HFF-Myc (cell line): ENCODE measurements at regions not wholly inside any gene's neighbourhood (a gene's known extent, or its start where the extent isn't known, plus 50 kb on each side); places are given as distances from the start of the nearest gene placed in this dataset.

ENCODE experiments used
- DNase-seq: peaks from one replicate; pipeline ENCODE4 v3.0.0-alpha.2; 2011; ENCODE audit warnings: low read depth; ENCODE audit errors: extremely low read depth
- H3K4me3 ChIP-seq: replicated peaks from 2 replicates; pipeline ENCODE4 v1.5.1; 2011; ENCODE audit warnings: low read depth, mild to moderate bottlenecking, control low read depth, low read length
- CTCF ChIP-seq: IDR thresholded peaks from 2 replicates; pipeline ENCODE4 v1.5.1; 2012; ENCODE audit warnings: mild to moderate bottlenecking, low read depth, low read length, control low read depth; ENCODE audit errors: missing control alignments

- DNase-seq = no peak
- no peak overlapping the region for H3K4me3 ChIP-seq
These were observed 64.6 kb upstream of the ZFR start for GRCh38 chr5:32508806-32509805.

DNA sequence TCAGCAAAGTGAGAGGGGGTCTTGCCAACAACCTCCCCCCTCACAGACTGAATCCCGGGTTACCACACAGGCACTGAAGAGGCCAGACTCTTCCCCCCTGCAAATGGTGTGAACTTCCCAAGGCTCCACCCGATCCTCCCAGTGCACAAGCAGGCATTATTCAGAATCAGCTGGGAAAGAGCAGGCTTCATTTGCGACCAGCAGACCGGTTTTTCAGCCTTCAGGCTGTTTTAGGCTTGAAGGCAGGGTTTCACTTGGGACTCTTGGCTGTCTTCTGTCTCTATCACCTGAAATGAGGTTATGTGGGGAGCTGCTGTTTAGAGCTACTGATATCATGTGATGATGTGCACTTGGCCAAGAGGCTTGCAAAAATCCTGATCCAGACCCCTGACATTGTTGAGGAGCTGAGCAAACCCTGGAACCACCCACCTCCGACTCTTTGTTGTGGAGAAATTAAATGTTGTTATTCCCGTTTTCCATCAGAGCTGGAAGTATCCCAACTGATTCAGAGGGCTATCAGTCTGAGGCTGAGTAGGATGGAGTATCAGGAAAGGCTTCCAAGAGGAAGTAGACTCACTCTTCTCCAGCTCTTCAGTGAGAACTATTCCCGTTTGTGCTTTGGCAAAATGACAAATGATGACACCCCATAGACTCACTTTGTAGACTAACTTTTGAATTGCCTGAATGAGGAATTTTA lies 63.3 kb upstream of the ZFR start:
- no peak for TF ChIP-seq CTCF
- H3K4me3 ChIP-seq = no peak overlapping the region
- DNase-seq = peak; percentile 76

More at GRCh38 chr5:32508806-32509805, 64.6 kb upstream of the ZFR start:
- no peak for TF ChIP-seq CTCF

DNA sequence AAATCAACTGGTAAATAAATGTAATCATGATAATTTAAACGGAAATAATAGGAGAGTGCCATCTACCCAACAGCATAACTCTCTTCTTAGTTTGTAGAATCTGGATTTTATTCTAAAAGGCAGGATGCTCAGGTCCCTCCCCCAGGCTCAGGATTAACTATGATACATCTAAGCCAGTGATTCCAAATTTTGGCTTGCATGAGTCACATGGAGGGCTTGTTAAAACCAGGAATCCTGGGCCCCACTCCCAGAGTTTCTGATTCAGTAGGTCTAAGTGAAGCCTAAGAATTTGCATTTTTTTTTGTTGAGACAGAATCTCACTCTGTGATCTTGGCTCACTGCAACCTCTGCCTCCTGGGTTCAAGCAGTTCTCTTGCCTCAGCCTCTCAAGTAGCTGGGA lies 62.3 kb upstream of the ZFR start:
- no peak overlapping the region for H3K4me3 ChIP-seq
- DNase-seq = peak; percentile 65
- no peak for TF ChIP-seq CTCF

DNA sequence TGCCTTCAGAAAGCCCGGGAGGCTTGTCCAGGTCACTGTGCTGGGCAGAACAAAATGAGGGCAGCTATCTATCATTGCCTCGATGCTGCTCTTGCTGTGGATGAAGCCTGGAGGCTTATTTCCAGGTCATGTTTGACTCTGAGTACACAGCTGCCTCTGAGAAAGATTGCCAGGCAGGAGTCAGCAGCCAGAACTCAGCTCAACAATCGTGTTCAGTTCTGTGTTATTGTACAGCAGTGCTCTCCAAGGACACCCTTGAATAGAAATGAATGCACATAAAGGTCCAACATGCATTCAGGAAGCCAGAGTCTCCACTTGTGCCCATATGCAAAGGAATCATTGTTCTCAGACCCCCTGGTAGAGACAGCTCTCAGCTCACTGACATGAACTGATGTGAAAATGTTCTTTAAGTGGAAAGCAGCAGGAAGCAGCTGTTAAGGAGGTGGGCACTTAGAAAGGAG lies 61.7 kb upstream of the ZFR start:
- no peak for DNase-seq
- TF ChIP-seq CTCF = no peak
- H3K4me3 ChIP-seq = no peak overlapping the region

GRCh38 chr5:32505756-32506155 lies 61.2 kb upstream of the ZFR start:
- H3K4me3 ChIP-seq = no peak overlapping the region
- no peak for DNase-seq
- no peak for TF ChIP-seq CTCF

- TF ChIP-seq CTCF = no peak
- 0 out of 2 replicates have a peak overlapping the region, but pooled peaks have one; percentile 4 for H3K4me3 ChIP-seq
- DNase-seq = peak; percentile 88
These were observed 60.6 kb upstream of the ZFR start for GRCh38 chr5:32504989-32505596.
